Liver (tissue), 7 donors: ENCODE measurements at regions not wholly inside any gene's neighbourhood (a gene's known extent, or its start where the extent isn't known, plus 50 kb on each side); places are given as distances from the start of the nearest gene placed in this dataset.

Experiments used
- DNase-seq: peaks from one replicate; pipeline ENCODE4 v3.0.0-alpha.2; 2017; ENCODE audit warnings: low spot score
- H3K27ac ChIP-seq, 2 donors: one replicate each; pipeline ENCODE4 v1.7.0; 2013; ENCODE audit warnings: inconsistent platforms in 2 of 2, low read length in 2 of 2, control low read depth in 1 of 2, low read depth in 1 of 2, mild to moderate bottlenecking in 1 of 2
- H3K27me3 ChIP-seq, 4 donors: one replicate each; pipeline versions ENCODE4 v1.6.1 to v1.7.0; 2013; ENCODE audit warnings: low read length in 3 of 4, inconsistent platforms in 1 of 4, mild to moderate bottlenecking in 1 of 4, moderate library complexity in 1 of 4; ENCODE audit not compliant: control insufficient read depth in 4 of 4, insufficient read depth in 4 of 4
- H3K36me3 ChIP-seq, 4 donors: one replicate each; pipeline versions ENCODE4 v1.6.1 to v1.7.0; 2013; ENCODE audit warnings: low read length in 3 of 4, mild to moderate bottlenecking in 3 of 4, low read depth in 1 of 4, moderate library complexity in 1 of 4; ENCODE audit not compliant: control insufficient read depth in 4 of 4, insufficient read depth in 3 of 4
- H3K4me1 ChIP-seq, 4 donors: one replicate each; pipeline versions ENCODE4 v1.6.1 to v1.7.0; 2013; ENCODE audit warnings: low read length in 3 of 4, mild to moderate bottlenecking in 3 of 4, moderate library complexity in 1 of 4; ENCODE audit not compliant: control insufficient read depth in 4 of 4, insufficient read depth in 4 of 4
- H3K4me3 ChIP-seq, 3 donors: one replicate each; pipeline versions ENCODE4 v1.6.1 to v1.7.0; 2013; ENCODE audit warnings: low read length in 3 of 3, control low read depth in 1 of 3, low read depth in 1 of 3, mild to moderate bottlenecking in 1 of 3
- H3K9ac ChIP-seq, 2 donors: one replicate each; pipeline ENCODE4 v1.7.0; 2013; ENCODE audit warnings: low read length in 2 of 2, mild to moderate bottlenecking in 2 of 2, moderate library complexity in 2 of 2, control low read depth in 1 of 2, low read depth in 1 of 2
- H3K9me3 ChIP-seq, 4 donors: one replicate each; pipeline versions ENCODE4 v1.6.1 to v1.7.0; 2013; ENCODE audit warnings: low read length in 3 of 4; ENCODE audit not compliant: control insufficient read depth in 4 of 4
- EGR1 ChIP-seq, 2 donors: IDR thresholded peaks; 2 replicates each; pipeline ENCODE4 v1.6.1; 2016 to 2018; ENCODE audit warnings: antibody characterized with exemption in 2 of 2, low read depth in 2 of 2
- HNF4A ChIP-seq, 2 donors: conservative IDR thresholded peaks; 2 replicates each; pipeline ENCODE4 v1.6.1; 2016; ENCODE audit warnings: antibody characterized with exemption in 2 of 2, mild to moderate bottlenecking in 2 of 2
- NR2F2 ChIP-seq: IDR thresholded peaks from 2 replicates; pipeline ENCODE4 v1.6.1; 2016; ENCODE audit warnings: antibody characterized with exemption
- RAD21 ChIP-seq, 2 donors: IDR thresholded peaks; 2 replicates each; pipeline ENCODE4 v1.6.1; 2016; ENCODE audit warnings: antibody characterized with exemption in 2 of 2, mild to moderate bottlenecking in 2 of 2
- RXRA ChIP-seq, 2 donors: IDR thresholded peaks; 2 replicates each; pipeline ENCODE4 v1.6.1; 2017 to 2018; ENCODE audit warnings: antibody characterized with exemption in 2 of 2, mild to moderate bottlenecking in 1 of 2
- SP1 ChIP-seq: IDR thresholded peaks from 2 replicates; pipeline ENCODE4 v1.6.1; 2018; ENCODE audit warnings: antibody characterized with exemption, mild to moderate bottlenecking
- TAF1 ChIP-seq: conservative IDR thresholded peaks from 2 replicates; pipeline ENCODE4 v1.6.1; 2016; ENCODE audit warnings: antibody characterized with exemption, mild to moderate bottlenecking
- WGBS: extraction: QIAGEN DNeasy Blood & Tissue Kit; methylation state at CpG from one replicate; pipeline ENCODE4 v1.1.7; 2013; 5-methylcytosine and 5-hydroxymethylcytosine counted together
- TF ChIP-seq, protein P1 (sequence below): IDR thresholded peaks from 2 replicates; pipeline ENCODE4 v1.6.1; 2016; ENCODE audit warnings: antibody characterized with exemption
- TF ChIP-seq, protein P2 (sequence below): IDR thresholded peaks from 2 replicates; pipeline ENCODE4 v1.6.1; 2016; ENCODE audit warnings: antibody characterized with exemption
- TF ChIP-seq, protein P3 (sequence below): IDR thresholded peaks from 2 replicates; pipeline ENCODE4 v1.6.1; 2016; ENCODE audit warnings: antibody characterized with exemption, mild to moderate bottlenecking
- donor health status: healthy.
- donor health status: healthy.
- donor health status: healthy.
- donor health status: healthy.

DNA sequence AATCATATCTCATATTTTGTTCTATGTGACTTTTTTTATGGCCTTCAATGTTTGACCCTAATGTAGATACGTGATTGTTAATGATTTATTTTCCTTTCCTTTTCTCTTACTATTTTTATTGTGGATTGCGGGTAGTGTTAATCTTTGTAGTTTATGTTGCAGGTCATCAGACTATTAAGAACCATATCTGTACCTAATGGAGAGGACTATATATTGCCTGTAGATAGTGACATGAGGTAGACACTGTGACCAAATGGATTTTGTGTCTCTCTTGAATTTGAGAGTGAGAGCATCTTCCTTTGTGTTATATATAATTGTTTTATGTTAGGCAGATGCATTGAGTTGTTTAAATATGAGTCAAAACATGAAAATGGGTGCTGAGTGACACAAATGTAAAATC lies 543.4 kb upstream of the MGAT4C start:
- no peak overlapping the region for H3K4me3 ChIP-seq
- TF ChIP-seq, protein P1, sequence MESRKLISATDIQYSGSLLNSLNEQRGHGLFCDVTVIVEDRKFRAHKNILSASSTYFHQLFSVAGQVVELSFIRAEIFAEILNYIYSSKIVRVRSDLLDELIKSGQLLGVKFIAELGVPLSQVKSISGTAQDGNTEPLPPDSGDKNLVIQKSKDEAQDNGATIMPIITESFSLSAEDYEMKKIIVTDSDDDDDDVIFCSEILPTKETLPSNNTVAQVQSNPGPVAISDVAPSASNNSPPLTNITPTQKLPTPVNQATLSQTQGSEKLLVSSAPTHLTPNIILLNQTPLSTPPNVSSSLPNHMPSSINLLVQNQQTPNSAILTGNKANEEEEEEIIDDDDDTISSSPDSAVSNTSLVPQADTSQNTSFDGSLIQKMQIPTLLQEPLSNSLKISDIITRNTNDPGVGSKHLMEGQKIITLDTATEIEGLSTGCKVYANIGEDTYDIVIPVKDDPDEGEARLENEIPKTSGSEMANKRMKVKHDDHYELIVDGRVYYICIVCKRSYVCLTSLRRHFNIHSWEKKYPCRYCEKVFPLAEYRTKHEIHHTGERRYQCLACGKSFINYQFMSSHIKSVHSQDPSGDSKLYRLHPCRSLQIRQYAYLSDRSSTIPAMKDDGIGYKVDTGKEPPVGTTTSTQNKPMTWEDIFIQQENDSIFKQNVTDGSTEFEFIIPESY, result no peak
- TF ChIP-seq, protein P2, sequence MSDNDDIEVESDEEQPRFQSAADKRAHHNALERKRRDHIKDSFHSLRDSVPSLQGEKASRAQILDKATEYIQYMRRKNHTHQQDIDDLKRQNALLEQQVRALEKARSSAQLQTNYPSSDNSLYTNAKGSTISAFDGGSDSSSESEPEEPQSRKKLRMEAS, result no peak
- TF ChIP-seq TAF1, result no peak
- TF ChIP-seq, protein P3, sequence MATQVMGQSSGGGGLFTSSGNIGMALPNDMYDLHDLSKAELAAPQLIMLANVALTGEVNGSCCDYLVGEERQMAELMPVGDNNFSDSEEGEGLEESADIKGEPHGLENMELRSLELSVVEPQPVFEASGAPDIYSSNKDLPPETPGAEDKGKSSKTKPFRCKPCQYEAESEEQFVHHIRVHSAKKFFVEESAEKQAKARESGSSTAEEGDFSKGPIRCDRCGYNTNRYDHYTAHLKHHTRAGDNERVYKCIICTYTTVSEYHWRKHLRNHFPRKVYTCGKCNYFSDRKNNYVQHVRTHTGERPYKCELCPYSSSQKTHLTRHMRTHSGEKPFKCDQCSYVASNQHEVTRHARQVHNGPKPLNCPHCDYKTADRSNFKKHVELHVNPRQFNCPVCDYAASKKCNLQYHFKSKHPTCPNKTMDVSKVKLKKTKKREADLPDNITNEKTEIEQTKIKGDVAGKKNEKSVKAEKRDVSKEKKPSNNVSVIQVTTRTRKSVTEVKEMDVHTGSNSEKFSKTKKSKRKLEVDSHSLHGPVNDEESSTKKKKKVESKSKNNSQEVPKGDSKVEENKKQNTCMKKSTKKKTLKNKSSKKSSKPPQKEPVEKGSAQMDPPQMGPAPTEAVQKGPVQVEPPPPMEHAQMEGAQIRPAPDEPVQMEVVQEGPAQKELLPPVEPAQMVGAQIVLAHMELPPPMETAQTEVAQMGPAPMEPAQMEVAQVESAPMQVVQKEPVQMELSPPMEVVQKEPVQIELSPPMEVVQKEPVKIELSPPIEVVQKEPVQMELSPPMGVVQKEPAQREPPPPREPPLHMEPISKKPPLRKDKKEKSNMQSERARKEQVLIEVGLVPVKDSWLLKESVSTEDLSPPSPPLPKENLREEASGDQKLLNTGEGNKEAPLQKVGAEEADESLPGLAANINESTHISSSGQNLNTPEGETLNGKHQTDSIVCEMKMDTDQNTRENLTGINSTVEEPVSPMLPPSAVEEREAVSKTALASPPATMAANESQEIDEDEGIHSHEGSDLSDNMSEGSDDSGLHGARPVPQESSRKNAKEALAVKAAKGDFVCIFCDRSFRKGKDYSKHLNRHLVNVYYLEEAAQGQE, result no peak
- H3K27ac ChIP-seq, result no peak overlapping the region
- 84% methylated on average over 2 of the region's 2 CpGs for WGBS
- H3K36me3 ChIP-seq, result no peaks in the 10 kb centered on the region
- H3K9ac ChIP-seq, result no peak overlapping the region
- H3K9me3 ChIP-seq, result no peaks in the 10 kb centered on the region
- H3K27me3 ChIP-seq, result no peaks in the 10 kb centered on the region
- no peaks in the 10 kb centered on the region for H3K4me1 ChIP-seq
- no peak for DNase-seq

DNA sequence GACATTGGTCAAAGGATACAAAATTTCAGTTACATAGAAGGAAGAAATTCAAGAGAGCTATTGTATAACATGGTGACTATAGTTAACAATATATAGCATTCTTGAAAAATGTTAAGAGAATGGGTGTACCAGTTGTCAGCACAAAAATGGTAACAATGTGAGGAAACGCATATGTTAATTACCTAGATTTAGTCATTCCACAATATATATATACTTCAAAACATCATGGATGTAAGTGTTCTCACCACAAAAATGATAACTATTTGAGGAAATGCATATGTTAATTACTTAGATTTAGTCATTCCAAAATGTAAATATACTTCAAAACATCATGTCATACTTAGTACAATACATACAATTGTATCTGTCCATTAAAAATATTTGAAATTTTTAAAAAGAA lies 540.4 kb upstream of the MGAT4C start:
- TF ChIP-seq, protein P2, result no peak
- TF ChIP-seq EGR1 (IDR thresholded peaks at IDR 0.05; ENCODE audit: low read depth in 2 of 2), result no peak
- no peak for TF ChIP-seq HNF4A (conservative IDR thresholded peaks at IDR 0.05)
- TF ChIP-seq, protein P1, result no peak
- TF ChIP-seq, protein P3, result no peak
- TF ChIP-seq SP1, result no peak
- no peak for TF ChIP-seq RAD21 (IDR thresholded peaks at IDR 0.05)
- no peak for TF ChIP-seq TAF1
- TF ChIP-seq RXRA (IDR thresholded peaks at IDR 0.05), result no peak
- no peak for TF ChIP-seq NR2F2

More for the DNA sequence above, 540.4 kb upstream of the MGAT4C start:
- 92% methylated on average over 1 of the region's 1 CpG for WGBS
- Histone ChIP-seq H3K4me3 (no peak overlapping the region), H3K27ac (no peak overlapping the region), H3K9ac (no peak overlapping the region), H3K36me3 (no peaks in the 10 kb centered on the region), H3K4me1 (no peaks in the 10 kb centered on the region), H3K27me3 (no peaks in the 10 kb centered on the region), H3K9me3 (no peaks in the 10 kb centered on the region)
- no peak for DNase-seq
